ENCODE measurements at regions not wholly inside any gene's neighbourhood (a gene's known extent, or its start where the extent isn't known, plus 50 kb on each side); places are given as distances from the start of the nearest gene placed in this dataset.

DNA sequence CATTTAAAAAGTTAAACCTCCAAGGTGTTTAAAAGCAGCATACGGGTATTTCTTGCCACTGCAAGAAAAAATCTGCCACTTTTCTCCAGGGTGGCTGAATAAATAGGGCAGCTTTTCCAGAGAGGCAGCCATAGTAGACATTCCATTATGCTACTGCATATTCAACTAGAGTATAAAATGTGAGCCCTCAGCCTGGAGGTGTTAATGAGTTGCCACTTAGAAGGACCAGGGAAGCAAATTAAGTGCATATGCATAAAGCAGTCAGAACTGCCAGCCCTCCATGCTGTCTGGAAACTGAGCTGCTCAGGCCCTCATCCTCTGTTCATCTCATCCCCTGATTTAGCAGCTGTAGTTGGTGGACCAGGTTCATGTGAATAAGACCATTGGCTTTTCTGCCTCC is 99.4 kb downstream of the DIRAS3 start:
- Histone ChIP-seq H3K27ac (no peak overlapping the region), H3K4me3 (no peak overlapping the region)
- TF ChIP-seq, protein P1, sequence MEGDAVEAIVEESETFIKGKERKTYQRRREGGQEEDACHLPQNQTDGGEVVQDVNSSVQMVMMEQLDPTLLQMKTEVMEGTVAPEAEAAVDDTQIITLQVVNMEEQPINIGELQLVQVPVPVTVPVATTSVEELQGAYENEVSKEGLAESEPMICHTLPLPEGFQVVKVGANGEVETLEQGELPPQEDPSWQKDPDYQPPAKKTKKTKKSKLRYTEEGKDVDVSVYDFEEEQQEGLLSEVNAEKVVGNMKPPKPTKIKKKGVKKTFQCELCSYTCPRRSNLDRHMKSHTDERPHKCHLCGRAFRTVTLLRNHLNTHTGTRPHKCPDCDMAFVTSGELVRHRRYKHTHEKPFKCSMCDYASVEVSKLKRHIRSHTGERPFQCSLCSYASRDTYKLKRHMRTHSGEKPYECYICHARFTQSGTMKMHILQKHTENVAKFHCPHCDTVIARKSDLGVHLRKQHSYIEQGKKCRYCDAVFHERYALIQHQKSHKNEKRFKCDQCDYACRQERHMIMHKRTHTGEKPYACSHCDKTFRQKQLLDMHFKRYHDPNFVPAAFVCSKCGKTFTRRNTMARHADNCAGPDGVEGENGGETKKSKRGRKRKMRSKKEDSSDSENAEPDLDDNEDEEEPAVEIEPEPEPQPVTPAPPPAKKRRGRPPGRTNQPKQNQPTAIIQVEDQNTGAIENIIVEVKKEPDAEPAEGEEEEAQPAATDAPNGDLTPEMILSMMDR (IDR thresholded peaks at IDR 0.05): no peak
- DNase-seq (ENCODE audit: low spot score): no peak

DNA sequence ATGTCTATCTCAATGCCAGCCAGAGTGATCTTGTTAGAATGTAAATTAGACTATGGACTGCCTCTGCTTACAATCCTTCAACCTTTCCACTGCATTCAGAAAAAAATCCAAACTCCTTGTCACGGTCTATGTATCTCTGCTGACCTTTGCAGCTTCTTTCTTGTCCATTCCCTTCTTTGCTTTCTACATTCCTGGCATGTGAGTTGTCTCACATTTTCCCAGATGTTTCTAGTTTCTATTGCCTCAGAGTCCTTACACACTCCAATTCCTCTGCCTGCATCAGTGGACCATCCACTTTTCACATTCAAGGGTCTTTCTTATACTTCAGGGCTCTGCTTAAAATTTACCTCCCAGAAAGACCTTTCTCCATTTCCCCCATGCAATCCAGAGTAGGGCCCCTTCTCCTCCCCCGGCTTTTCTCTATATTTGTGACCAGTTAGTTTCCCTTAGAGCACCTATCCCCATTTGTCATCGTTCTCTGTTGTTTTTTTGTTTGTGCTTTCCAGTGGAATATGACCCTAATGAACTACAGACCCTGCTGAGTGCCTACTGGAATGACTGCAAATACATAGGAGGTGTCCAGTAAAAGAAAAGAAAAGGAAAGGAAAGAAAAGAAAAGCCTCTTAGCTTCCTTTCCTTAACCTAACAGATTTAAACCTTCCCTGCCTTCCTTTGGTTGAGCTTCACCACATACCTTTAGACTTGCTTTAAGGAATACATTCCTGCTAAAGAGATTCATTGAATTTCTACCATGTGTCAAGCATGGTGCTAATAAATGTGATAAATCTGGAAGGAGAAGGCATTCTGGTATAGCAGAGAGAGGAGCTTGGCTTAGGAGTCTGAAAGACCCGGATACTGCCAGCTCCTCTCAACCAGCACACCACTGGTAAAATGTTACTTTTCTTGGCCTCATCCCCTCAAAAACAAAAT is 102.0 kb downstream of the DIRAS3 start:
- H3K27ac ChIP-seq: peak overlapping the region in 1 of 2 donors; percentile 54
- H3K4me3 ChIP-seq: no peak overlapping the region
- TF ChIP-seq, protein P1 (IDR thresholded peaks at IDR 0.05): no peak
- no peak for DNase-seq (ENCODE audit: low spot score)

GRCh38 chr1:67947114-67947513 is 103.3 kb downstream of the DIRAS3 start:
- H3K4me3 ChIP-seq: peak overlapping the region; percentile 13
- DNase-seq (ENCODE audit: low spot score): no peak
- H3K27ac ChIP-seq: peak overlapping the region; percentile 11 to 54
- TF ChIP-seq, protein P1 (IDR thresholded peaks at IDR 0.05): no peak

GRCh38 chr1:67945733-67946374 is 104.6 kb downstream of the DIRAS3 start:
- no peak for DNase-seq (ENCODE audit: low spot score)
- peak overlapping the region; percentile 11 to 54 for H3K27ac ChIP-seq

DNA sequence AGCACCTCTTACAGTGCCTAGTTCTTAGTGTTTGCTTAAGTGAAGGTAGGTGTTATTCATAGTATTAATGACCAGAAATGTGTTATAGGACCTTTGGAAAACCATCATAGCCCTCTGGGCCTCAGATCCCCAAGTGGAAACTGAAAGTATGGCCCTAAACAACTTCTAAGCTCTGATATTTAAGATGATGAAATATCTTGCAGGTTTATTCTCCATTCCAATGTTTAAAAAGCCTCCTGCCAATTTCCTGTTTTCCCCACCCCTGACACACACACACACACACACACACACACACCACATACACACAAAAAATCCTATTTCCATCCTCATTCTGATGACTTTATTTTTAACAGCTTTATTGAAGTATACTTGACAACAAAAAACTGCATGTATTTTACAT is 108.2 kb downstream of the DIRAS3 start:
- no peak for DNase-seq (ENCODE audit: low spot score)
- TF ChIP-seq, protein P1 (IDR thresholded peaks at IDR 0.05): no peak
- H3K4me3 ChIP-seq: no peak overlapping the region
- H3K27ac ChIP-seq: no peak overlapping the region

More at GRCh38 chr1:67945733-67946374, 104.6 kb downstream of the DIRAS3 start:
- H3K4me3 ChIP-seq: no peak overlapping the region
- TF ChIP-seq, protein P1 (IDR thresholded peaks at IDR 0.05): no peak

- TF ChIP-seq, protein P1 (IDR thresholded peaks at IDR 0.05): no peak
- no peak for DNase-seq (ENCODE audit: low spot score)
These were observed 108.5 kb upstream of the GNG12 start for GRCh38 chr1:67941746-67942145.

More at GRCh38 chr1:67941746-67942145, 108.5 kb upstream of the GNG12 start:
- Histone ChIP-seq H3K27ac (no peak overlapping the region), H3K4me3 (no peak overlapping the region)
